ENCODE measurements at regions not wholly inside any gene's neighbourhood (a gene's known extent, or its start where the extent isn't known, plus 50 kb on each side); places are given as distances from the start of the nearest gene placed in this dataset.
"Not testable (repeated sequence)": the region's sequence is repeated elsewhere in the genome, so short reads cannot be mapped to it uniquely, and the experiment has no call there.

DNA sequence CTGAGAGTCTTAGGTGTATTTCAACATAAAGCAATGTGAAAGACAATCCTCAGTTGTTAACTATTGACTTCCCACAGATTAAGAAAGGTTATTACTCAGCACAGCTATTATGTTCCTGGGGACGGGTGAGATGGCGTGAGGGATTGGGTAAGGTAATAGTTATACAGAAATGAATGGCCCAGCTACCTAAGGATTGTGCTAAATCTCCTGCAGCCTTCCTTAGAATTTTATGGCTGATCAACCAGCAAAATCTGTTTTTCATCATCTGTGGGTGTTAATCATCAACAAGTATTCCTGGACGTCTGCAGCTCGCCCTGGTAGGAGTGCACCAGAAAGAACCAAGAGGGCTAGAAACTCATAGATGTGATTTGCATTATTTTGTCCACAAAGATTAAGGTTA lies 146.0 kb upstream of the IVNS1ABP start:
- no peak for DNase-seq

DNA sequence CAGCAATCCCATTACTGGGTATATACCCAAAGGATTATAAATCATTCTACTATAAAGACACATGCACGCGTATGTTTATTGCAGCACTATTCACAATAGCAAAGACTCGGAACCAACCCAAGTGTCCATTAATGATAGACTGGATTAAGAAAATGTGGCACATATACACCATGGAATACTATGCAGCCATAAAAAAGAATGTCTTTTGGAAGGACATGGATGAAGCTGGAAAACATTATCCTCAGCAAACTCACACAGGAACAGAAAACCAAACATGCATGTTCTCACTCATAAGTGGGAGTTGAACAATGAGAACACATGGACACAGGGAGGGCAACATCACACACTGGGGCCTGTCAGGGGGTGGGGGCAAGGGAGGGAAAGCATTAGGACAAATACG lies 143.7 kb upstream of the IVNS1ABP start:
- DNase-seq: not testable (repeated sequence)

DNA sequence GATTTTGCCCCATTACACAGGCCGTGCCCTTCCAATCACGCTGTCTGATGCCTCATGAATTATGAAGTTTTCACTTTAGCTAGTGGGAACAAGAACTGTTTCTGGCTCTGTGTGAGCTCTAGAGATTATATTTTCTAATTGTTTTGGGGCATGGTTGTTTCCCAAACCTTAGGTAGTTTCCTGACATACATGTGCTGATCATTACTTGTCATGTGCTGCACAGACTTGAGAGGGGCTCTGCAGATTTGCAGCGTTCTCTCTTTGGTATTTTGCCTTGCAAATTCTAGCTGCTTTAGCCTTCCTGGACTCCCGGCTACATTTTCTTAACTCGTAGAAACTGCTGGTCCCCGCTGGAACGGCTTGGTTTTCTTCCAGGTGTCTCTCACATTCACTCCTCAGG lies 142.1 kb upstream of the IVNS1ABP start:
- no peak for DNase-seq

DNA sequence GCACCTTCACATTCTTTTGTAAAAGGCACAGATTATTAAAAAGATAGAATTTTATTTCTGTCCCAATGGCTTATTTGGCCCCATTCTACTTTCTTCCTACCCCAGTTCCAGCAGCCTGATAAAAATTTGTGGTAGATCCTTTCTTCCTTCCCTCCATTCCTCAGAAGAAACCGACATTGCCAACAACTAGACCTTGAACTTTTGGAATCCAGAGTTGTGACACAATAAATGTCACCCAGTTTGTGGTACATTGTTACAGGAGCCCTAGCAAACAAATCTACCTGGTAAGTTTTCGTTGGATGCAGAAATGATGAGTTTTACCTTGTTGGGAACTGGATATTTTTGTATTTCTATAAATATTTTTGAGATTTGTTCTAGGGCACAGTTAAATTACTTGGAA lies 141.6 kb upstream of the IVNS1ABP start:
- DNase-seq: no peak

- DNase-seq: no peak
Observed at GRCh38 chr1:185453496-185454192, 136.6 kb upstream of the IVNS1ABP start.

DNA sequence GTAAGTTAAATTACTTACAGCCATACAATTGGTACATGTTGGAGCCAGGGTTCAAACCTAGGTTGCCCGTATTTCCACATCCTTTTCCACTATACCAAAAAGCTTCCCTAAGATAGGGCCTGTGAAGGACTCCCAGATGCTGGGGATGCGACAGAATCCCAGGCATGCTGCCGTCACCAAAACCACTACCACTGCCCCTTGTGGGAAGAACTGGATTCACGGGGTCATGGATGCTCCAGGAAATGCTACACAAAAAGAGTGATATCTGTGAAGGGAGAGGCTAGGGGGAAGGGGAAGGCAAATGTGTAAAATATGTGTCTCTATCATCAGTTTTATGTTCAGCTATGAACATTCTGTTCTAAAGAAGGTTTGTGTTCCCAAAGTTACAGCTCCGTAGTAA lies 133.9 kb upstream of the IVNS1ABP start:
- DNase-seq: no peak

DNA sequence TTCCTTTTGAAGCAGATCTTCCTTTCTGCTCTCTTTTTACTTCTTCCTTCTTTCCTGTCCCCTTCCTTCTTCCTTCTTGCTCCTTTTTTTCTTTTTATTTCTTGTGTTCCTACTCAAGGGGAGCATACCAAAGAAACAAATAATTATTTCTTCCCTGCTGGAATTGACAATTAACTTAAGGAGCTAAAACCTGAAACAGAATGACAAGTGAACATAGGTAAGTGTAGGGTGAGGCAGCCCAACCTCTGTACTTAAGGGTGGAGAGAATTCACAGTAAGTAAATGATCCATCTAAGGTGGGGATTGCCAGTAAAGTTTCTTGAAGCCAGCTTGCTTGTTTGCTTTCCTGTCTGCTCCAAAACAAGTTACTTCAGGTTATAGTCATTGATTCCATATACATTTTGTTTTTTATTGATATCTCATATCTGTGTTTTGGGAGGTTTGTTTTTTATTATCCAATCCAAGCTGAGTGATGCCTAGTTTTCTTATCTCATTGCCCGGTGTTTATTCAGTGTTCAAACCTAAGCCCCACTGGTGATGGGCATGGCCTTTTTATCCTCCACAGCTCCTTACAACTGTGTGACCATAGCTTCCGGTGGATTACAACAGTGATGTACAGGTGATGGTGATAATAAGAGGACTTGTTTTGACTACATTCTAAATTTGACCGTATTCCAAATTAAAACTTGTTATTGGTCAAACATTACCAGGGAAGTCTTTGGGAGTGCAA lies 133.2 kb upstream of the IVNS1ABP start:
- DNase-seq: no peak

- DNase-seq: no peak
Observed at GRCh38 chr1:185449378-185450059, 132.5 kb upstream of the IVNS1ABP start.

- no peak for DNase-seq
Observed at GRCh38 chr1:185448591-185449186, 131.6 kb upstream of the IVNS1ABP start.

DNA sequence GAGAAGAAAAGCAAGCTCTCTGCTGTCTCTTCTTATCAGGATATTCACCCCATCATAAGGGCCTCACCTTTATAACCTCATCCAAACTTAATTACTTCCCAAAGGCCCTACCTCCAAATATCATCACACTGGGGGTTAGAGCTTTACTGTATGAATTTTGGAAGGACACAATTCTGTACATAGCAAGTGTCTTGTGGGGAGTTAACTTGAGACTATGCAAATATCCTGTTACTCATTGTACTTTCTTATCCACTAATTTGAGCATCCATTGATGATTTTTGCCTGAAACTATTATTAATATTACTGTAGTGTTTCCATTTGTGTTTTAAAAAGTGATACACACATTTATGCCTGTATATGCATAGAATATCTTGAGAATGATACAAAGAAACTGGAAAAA lies 129.1 kb upstream of the IVNS1ABP start:
- no peak for DNase-seq

DNA sequence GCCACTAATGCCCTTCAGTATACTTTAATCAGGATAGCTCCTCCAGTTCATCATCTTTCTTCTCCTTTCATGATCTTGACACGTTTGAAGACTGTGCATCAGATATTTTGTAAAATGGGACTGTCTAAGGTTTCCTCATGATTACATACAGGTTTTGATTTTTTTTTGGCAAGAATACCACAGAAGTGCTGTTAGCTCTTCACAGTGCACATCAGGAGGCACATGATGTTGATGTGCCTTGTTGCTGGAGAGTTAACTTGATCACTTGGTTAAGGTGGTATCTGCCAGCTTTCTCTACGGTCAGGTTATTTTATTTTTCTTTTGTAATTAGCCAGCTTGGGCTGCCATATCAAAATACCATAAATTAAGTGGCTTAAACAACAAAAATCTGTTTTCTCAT lies 128.6 kb upstream of the IVNS1ABP start:
- no peak for DNase-seq

- DNase-seq: no peak
Observed at GRCh38 chr1:185444676-185445075, 127.6 kb upstream of the IVNS1ABP start.

DNA sequence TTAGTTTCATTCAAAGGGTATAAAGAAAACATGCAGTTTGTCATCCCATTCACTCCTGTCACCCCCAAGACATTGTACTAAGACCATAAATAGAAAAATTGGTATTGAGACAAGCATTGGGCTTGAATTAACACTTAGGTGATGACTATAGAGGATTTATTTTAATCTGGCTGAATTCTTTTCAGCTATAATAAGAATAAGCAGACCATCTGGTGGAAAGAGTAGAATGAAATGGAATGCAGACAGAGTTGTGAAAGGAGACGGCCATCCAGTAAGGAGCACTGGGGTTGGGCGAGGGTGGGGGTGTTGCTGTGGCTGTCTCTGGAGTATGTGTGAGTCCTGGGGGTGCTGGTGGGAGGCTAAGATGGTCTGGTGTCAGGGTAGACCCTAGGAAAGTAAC lies 125.0 kb upstream of the IVNS1ABP start:
- no peak for DNase-seq

- no peak for DNase-seq
Observed at GRCh38 chr1:185441605-185442004, 124.6 kb upstream of the IVNS1ABP start.

DNA sequence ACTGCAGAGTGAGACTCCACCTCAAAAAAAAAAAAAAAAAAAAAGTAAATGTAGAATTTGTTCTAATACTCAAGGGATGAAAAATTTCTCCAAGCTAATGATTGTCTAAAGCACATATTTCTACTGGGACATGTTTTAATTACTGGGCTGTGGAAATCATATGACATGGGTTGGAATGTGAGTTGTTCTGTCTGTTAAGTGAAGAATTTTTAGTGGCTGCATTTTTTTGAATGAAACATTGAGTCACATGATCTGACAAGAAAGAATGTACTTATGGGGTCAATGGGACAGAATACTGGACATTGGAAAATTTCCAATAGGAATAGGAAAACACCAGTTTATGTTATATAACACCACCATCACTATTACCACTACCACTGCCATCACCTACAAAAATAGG lies 123.8 kb upstream of the IVNS1ABP start:
- DNase-seq: no peak

- no peak for DNase-seq
Observed at GRCh38 chr1:185439727-185440415, 122.8 kb upstream of the IVNS1ABP start.

DNA sequence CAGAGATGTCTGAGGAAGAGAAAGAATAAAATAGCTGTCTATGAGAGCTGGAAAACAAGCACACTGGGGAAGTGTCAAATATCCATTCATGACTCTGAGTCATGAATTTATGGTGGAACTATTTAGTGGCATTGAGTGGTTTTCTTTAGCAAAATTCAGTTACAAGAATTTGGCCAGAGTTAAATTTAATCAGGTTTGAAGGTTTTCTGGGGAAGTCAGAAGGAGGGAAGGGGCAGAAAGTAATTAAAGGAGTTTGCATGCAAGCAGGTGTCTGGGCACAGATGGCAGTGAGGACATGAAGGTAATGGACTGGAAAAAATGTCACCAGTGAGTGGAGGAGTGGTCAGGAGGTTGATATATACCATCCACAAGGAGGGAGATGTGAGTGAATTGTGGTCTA lies 121.9 kb upstream of the IVNS1ABP start:
- DNase-seq: no peak

DNA sequence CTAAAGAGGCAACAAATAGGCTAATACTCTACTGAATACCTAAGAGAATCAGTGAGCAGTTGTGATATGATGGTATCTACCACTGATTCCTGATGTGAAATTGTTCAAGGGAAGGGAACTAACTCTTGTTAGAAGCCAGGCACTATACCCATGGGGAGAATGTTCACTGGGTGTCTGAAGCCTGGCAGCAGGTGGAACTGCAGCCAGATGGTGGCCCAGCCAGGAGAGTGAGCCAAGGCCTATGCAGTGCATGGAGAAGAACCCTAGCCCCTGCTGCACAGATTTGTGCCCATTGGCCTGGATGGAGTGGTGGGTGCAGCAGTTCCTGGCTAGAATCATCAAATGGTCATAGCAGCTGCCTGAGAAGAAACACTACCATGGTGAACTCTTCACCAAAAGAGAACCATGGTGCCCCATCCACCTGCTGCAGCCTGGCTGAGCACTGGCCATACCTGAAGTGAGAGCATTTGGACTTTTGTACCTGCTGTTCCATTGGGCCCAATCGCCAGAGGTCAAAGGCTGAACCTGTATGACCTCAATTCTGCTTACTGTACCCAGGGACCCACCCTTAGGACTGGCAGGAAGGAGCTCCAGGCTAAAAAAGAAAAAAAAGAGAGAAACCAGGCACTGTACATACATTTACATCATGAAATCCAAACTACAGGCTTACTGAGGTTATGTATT lies 118.8 kb upstream of the IVNS1ABP start:
- no peak for DNase-seq

GRCh38 chr1:185434721-185435120 lies 117.7 kb upstream of the IVNS1ABP start:
- DNase-seq: no peak

- DNase-seq: no peak
Observed at GRCh38 chr1:185433667-185434066, 116.6 kb upstream of the IVNS1ABP start.

GRCh38 chr1:185432948-185433347 lies 115.9 kb upstream of the IVNS1ABP start:
- no peak for DNase-seq

DNA sequence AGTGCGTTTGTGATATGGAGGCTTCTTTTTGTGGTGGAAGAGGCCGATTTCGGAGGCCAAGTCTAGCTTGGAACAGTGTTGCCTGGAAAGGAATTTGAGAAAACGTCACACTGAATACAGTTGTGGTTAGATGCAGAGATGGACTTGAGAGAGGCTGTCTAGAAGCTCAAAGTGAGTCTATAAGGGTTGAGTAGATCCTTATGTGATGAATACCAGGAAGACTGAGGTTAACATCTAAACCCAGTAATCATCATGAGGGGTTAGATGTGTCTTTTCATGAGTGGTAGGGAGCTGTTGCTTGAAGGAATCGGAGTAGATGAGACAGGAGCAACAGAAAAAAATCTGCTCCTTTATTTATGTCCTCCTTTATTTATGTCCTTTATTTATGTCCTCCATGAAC lies 114.6 kb upstream of the IVNS1ABP start:
- no peak for DNase-seq

- DNase-seq: not testable (repeated sequence)
Observed at GRCh38 chr1:185429668-185430067, 112.6 kb upstream of the IVNS1ABP start.
